BJ (cell line): ENCODE measurements at regions not wholly inside any gene's neighbourhood (a gene's known extent, or its start where the extent isn't known, plus 50 kb on each side); places are given as distances from the start of the nearest gene placed in this dataset.

ENCODE experiments used
- CTCF ChIA-PET: fragments of 350-600 bp; formaldehyde crosslinking; extraction: SDS; loops from one replicate; lab custom pipeline; 2021; ENCODE audit warnings: antibody characterized with exemption, inconsistent platforms; lab: Yijun Ruan, JAX
- POLR2A ChIA-PET: fragments of 300-600 bp; sonication (Branson Sonifier 250); formaldehyde crosslinking; extraction: SDS; loops from one replicate; lab custom pipeline; 2021; ENCODE audit warnings: antibody characterized with exemption; lab: Charles Lee
- DNase-seq: peaks from one replicate; pipeline ENCODE4 v3.0.0-alpha.2; 2011; ENCODE audit warnings: low read depth
- H3K27me3 ChIP-seq: 2 replicates; pipeline ENCODE4 v1.6.0; 2011; ENCODE audit warnings: low read length; ENCODE audit not compliant: control insufficient read depth, insufficient read depth
- H3K36me3 ChIP-seq: 2 replicates; pipeline ENCODE4 v1.5.1; 2011; ENCODE audit warnings: low read length; ENCODE audit not compliant: control insufficient read depth, insufficient read depth
- H3K4me3 ChIP-seq: 2 replicates; pipeline ENCODE4 v1.5.1; 2011; ENCODE audit warnings: low read depth, mild to moderate bottlenecking, control low read depth, low read length
- CTCF ChIP-seq: IDR thresholded peaks from 2 replicates; pipeline ENCODE4 v1.5.1; 2011; ENCODE audit warnings: low read depth, mild to moderate bottlenecking, control low read depth, inconsistent platforms, low read length, moderate library complexity; ENCODE audit not compliant: insufficient read depth

GRCh38 chr20:40948465-40949267, 80.0 kb upstream of the TOP1 start:
- Histone ChIP-seq H3K4me3 (no peak overlapping the region), H3K27me3 (no peaks in the 10 kb centered on the region), H3K36me3 (no peaks in the 10 kb centered on the region)
- ChIA-PET POLR2A (no interaction called here), CTCF (interaction anchor here (0.8 to 2.2 kb wide), 2 partner anchors 14 to 151 kb away, joined by 3 to 9 read pairs; no protein-coding TSS in a partner anchor)
- TF ChIP-seq CTCF, result no peak
- DNase-seq, result no peak

GRCh38 chr20:40949346-40949745, 79.3 kb upstream of the TOP1 start:
- CTCF ChIA-PET, result interaction anchor here (2.2 kb wide), 1 partner anchor 13 kb away, joined by 9 read pairs; no protein-coding TSS in a partner anchor
- no peak for DNase-seq
- H3K4me3 ChIP-seq, result no peak overlapping the region
- TF ChIP-seq CTCF, result no peak
- H3K27me3 ChIP-seq, result no peaks in the 10 kb centered on the region
- POLR2A ChIA-PET, result no interaction called here
- H3K36me3 ChIP-seq, result no peaks in the 10 kb centered on the region

GRCh38 chr20:40952136-40952535, 76.5 kb upstream of the TOP1 start:
- no peak overlapping the region for H3K4me3 ChIP-seq
- ChIA-PET CTCF (interaction anchor here (3.7 to 3.9 kb wide), 2 partner anchors 10 to 155 kb away, joined by 18 to 33 read pairs; no protein-coding TSS in a partner anchor), POLR2A (no interaction called here)
- H3K27me3 ChIP-seq, result no peaks in the 10 kb centered on the region
- no peak for TF ChIP-seq CTCF
- H3K36me3 ChIP-seq, result no peaks in the 10 kb centered on the region
- DNase-seq, result no peak

- TF ChIP-seq CTCF, result no peak
- no peaks in the 10 kb centered on the region for H3K27me3 ChIP-seq
- no peak overlapping the region for H3K4me3 ChIP-seq
- no peaks in the 10 kb centered on the region for H3K36me3 ChIP-seq
- ChIA-PET POLR2A (no interaction called here), CTCF (interaction anchor here (1.0 to 3.9 kb wide), 4 partner anchors 9 to 156 kb away, joined by 3 to 33 read pairs (median 10); no protein-coding TSS in a partner anchor)
- no peak for DNase-seq
These were observed 75.2 kb upstream of the TOP1 start for GRCh38 chr20:40953416-40953815.

GRCh38 chr20:40953856-40954255, 74.8 kb upstream of the TOP1 start:
- H3K4me3 ChIP-seq, result no peak overlapping the region
- POLR2A ChIA-PET, result no interaction called here
- DNase-seq, result peak; percentile 9

More at GRCh38 chr20:40953856-40954255, 74.8 kb upstream of the TOP1 start:
- no peak for TF ChIP-seq CTCF
- Histone ChIP-seq H3K27me3 (no peaks in the 10 kb centered on the region), H3K36me3 (no peaks in the 10 kb centered on the region)
- CTCF ChIA-PET, result interaction anchor here (1.0 to 3.9 kb wide), 4 partner anchors 9 to 157 kb away, joined by 3 to 33 read pairs (median 10); no protein-coding TSS in a partner anchor
